GM23338 (cell line): ENCODE measurements at regions not wholly inside any gene's neighbourhood (a gene's known extent, or its start where the extent isn't known, plus 50 kb on each side); places are given as distances from the start of the nearest gene placed in this dataset.

Source experiments
- ATAC-seq: fragments of 200-7000 bp; cut with Tn5 transposase; 3 replicates; pipeline ENCODE4 v1.9.1; 2020
- DNase-seq: peaks from one replicate; pipeline ENCODE4 v3.0.0-alpha.2; 2015; ENCODE audit warnings: low spot score
- H2AFZ ChIP-seq: fragments of 200-600 bp; sonication (generic); 2 replicates; pipeline ENCODE4 v1.8.0; 2016; ENCODE audit warnings: antibody characterized with exemption, mild to moderate bottlenecking, moderate library complexity
- H3F3A ChIP-seq: fragments of 200-600 bp; sonication (generic); replicated peaks from 2 replicates; pipeline ENCODE4 v1.8.0; 2017; ENCODE audit warnings: antibody characterized with exemption, mixed run types, low read depth
- H3K27ac ChIP-seq: fragments of 200-600 bp; sonication (generic); 2 replicates; pipeline ENCODE4 v1.6.1; 2016; ENCODE audit warnings: low read depth
- H3K27me3 ChIP-seq: fragments of 200-600 bp; sonication (generic); 2 replicates; pipeline ENCODE4 v1.8.0; 2016; ENCODE audit warnings: mild to moderate bottlenecking, mixed run types, moderate library complexity; ENCODE audit not compliant: insufficient read depth
- H3K36me3 ChIP-seq: fragments of 200-600 bp; sonication (generic); 2 replicates; pipeline ENCODE4 v1.8.0; 2016; ENCODE audit warnings: mild to moderate bottlenecking; ENCODE audit not compliant: insufficient read depth
- H3K4me1 ChIP-seq: fragments of 200-600 bp; sonication (generic); 2 replicates; pipeline ENCODE4 v1.8.0; 2016; ENCODE audit warnings: mild to moderate bottlenecking, moderate library complexity; ENCODE audit not compliant: insufficient read depth
- H3K4me2 ChIP-seq: fragments of 200-600 bp; sonication (generic); 2 replicates; pipeline ENCODE4 v1.7.1; 2017; ENCODE audit warnings: mixed run types
- H3K4me3 ChIP-seq: fragments of 200-600 bp; sonication (generic); 2 replicates; pipeline ENCODE4 v1.6.1; 2016; ENCODE audit warnings: mixed run types
- H3K79me2 ChIP-seq: fragments of 200-600 bp; sonication (generic); replicated peaks from 2 replicates; pipeline ENCODE4 v1.8.0; 2017; ENCODE audit warnings: mild to moderate bottlenecking; ENCODE audit not compliant: insufficient read depth
- H3K9me2 ChIP-seq: fragments of 200-600 bp; sonication (generic); 2 replicates; pipeline ENCODE4 v1.8.0; 2017; ENCODE audit not compliant: insufficient read depth
- H4K20me1 ChIP-seq: fragments of 200-600 bp; sonication (generic); replicated peaks from 2 replicates; pipeline ENCODE4 v1.8.0; 2017; ENCODE audit warnings: mild to moderate bottlenecking; ENCODE audit not compliant: insufficient read depth
- H3K27ac Mint-ChIP-seq: 2 replicates; pipeline ENCODE4 v1.8.0; 2020; ENCODE audit warnings: inconsistent platforms, mild to moderate bottlenecking, moderate library complexity, mixed read lengths
- H3K27me3 Mint-ChIP-seq: 3 replicates; pipeline ENCODE4 v1.8.0; 2022; ENCODE audit warnings: low read depth, mild to moderate bottlenecking, moderate library complexity, mixed read lengths, inconsistent platforms; ENCODE audit not compliant: insufficient read depth, poor library complexity
- H3K36me3 Mint-ChIP-seq: 3 replicates; pipeline ENCODE4 v1.8.0; 2021; ENCODE audit warnings: low read depth, mild to moderate bottlenecking, inconsistent platforms, moderate library complexity, mixed read lengths
- H3K4me1 Mint-ChIP-seq: 3 replicates; pipeline ENCODE4 v1.8.0; 2020; ENCODE audit warnings: mild to moderate bottlenecking, inconsistent platforms, mixed read lengths
- H3K4me3 Mint-ChIP-seq: 3 replicates; pipeline ENCODE4 v1.8.0; 2021; ENCODE audit warnings: moderate library complexity, mild to moderate bottlenecking, inconsistent platforms, mixed read lengths
- H3K9me3 Mint-ChIP-seq: 3 replicates; pipeline ENCODE4 v1.8.0; 2020; ENCODE audit warnings: moderate library complexity, mild to moderate bottlenecking, inconsistent platforms, mixed read lengths
- CREB1 ChIP-seq: fragments of 250-450 bp; sonication (Bioruptor Pico); IDR thresholded peaks from 2 replicates; pipeline ENCODE4 v1.5.0; 2020; ENCODE audit warnings: low read depth, mild to moderate bottlenecking, moderate library complexity
- CTCF ChIP-seq, 2 experiments: fragments of 200-600 bp in 1 of 2; sonication (generic) in 1 of 2; conservative IDR thresholded peaks; 2 replicates each; pipeline versions ENCODE4 v1.5.1 to v1.6.1; 2016 to 2017; ENCODE audit warnings: antibody characterized with exemption in 2 of 2, low read depth in 2 of 2, mild to moderate bottlenecking in 2 of 2, moderate library complexity in 1 of 2
- ETS1 ChIP-seq: IDR thresholded peaks from 2 replicates; pipeline ENCODE4 v1.6.1; 2016; ENCODE audit warnings: antibody characterized with exemption
- EZH2 ChIP-seq: fragments of 200-600 bp; sonication (generic); IDR thresholded peaks from one replicate; pipeline ENCODE4 v1.8.0; 2017; ENCODE audit warnings: antibody characterized with exemption, mild to moderate bottlenecking, low read depth; ENCODE audit not compliant: unreplicated experiment
- EZH2phosphoT487 ChIP-seq: fragments of 200-600 bp; sonication (generic); IDR thresholded peaks from one replicate; pipeline ENCODE4 v1.8.1; 2018; ENCODE audit warnings: antibody characterized with exemption; ENCODE audit not compliant: unreplicated experiment
- JUNB ChIP-seq: IDR thresholded peaks from one replicate; pipeline ENCODE4 v1.6.1; 2016; ENCODE audit warnings: antibody characterized with exemption; ENCODE audit not compliant: unreplicated experiment
- NANOG ChIP-seq: IDR thresholded peaks from 2 replicates; pipeline ENCODE4 v1.6.1; 2016; ENCODE audit warnings: antibody characterized with exemption, borderline replicate concordance
- REST ChIP-seq: IDR thresholded peaks from one replicate; pipeline ENCODE4 v1.6.1; 2018; ENCODE audit warnings: antibody characterized with exemption; ENCODE audit not compliant: unreplicated experiment
- STAT1 ChIP-seq: IDR thresholded peaks from one replicate; pipeline ENCODE4 v1.6.1; 2016; ENCODE audit warnings: antibody characterized with exemption; ENCODE audit not compliant: unreplicated experiment
- ZNF114 ChIP-seq: fragments of 250-450 bp; sonication (Bioruptor Pico); IDR thresholded peaks from 2 replicates; pipeline ENCODE4 v1.5.0; 2020; ENCODE audit warnings: mild to moderate bottlenecking, moderate library complexity
- ZNF331 ChIP-seq: fragments of 250-450 bp; sonication (Bioruptor Pico); IDR thresholded peaks from 2 replicates; pipeline ENCODE4 v1.5.0; 2020; ENCODE audit warnings: low read depth, mild to moderate bottlenecking, moderate library complexity
- ZNF462 ChIP-seq: fragments of 250-450 bp; sonication (Bioruptor Pico); IDR thresholded peaks from 2 replicates; pipeline ENCODE4 v1.5.0; 2020; ENCODE audit warnings: mild to moderate bottlenecking, moderate library complexity

- no peaks in the 10 kb centered on the region for H3F3A ChIP-seq
- peaks cover 8% of the 10 kb centered on the region; the same call in 1 of the 2 replicates for H3K4me1 ChIP-seq
- Mint-ChIP-seq H3K9me3 (no peaks in the 10 kb centered on the region), H3K27me3 (no peaks in the 10 kb centered on the region), H3K36me3 (no peaks in the 10 kb centered on the region), H3K27ac (no peak overlapping the region), H3K4me1 (peaks cover 7% of the 10 kb centered on the region; the same call in 2 of the 3 replicates), H3K4me3 (no peak overlapping the region)
- H3K36me3 ChIP-seq = no peaks in the 10 kb centered on the region
- no peaks in the 10 kb centered on the region for H3K79me2 ChIP-seq
- ATAC-seq (no peak), DNase-seq (no peak)
- no peak overlapping the region for H3K4me2 ChIP-seq
- H3K4me3 ChIP-seq = no peak overlapping the region
- no peaks in the 10 kb centered on the region for H3K9me2 ChIP-seq
- no peak overlapping the region for H2AFZ ChIP-seq
- TF ChIP-seq ZNF462 (CRISPR knock-in tag) (no peak), CREB1 (CRISPR knock-in tag) (no peak), ZNF114 (CRISPR knock-in tag) (no peak), EZH2phosphoT487 (no peak), CTCF (conservative IDR thresholded peaks at IDR 0.05; ENCODE audit: low read depth in 2 of 2) (no peak), NANOG (no peak), JUNB (no peak), EZH2 (no peak), ETS1 (no peak), STAT1 (no peak), REST (no peak), ZNF331 (CRISPR knock-in tag) (no peak)
- no peaks in the 10 kb centered on the region for H3K27me3 ChIP-seq
- no peak overlapping the region for H3K27ac ChIP-seq
- no peaks in the 10 kb centered on the region for H4K20me1 ChIP-seq
Observed at GRCh38 chr12:90479237-90479636, 475.7 kb downstream of the CCER1 start.
